ENCODE measurements at regions not wholly inside any gene's neighbourhood (a gene's known extent, or its start where the extent isn't known, plus 50 kb on each side); places are given as distances from the start of the nearest gene placed in this dataset.

- no peak for TF ChIP-seq PAF1 (CRISPR knock-in tag; IDR thresholded peaks at IDR 0.05)
- TF ChIP-seq CTCF (CRISPR knock-in tag; IDR thresholded peaks at IDR 0.05): no peak
- TF ChIP-seq EZH2 (conservative IDR thresholded peaks at IDR 0.05; ENCODE audit: low read depth, low read length): no peak
- no peak for TF ChIP-seq FOSL1 (CRISPR knock-in tag; IDR thresholded peaks at IDR 0.05; ENCODE audit: borderline replicate concordance)
- no peak for TF ChIP-seq SMC3 (IDR thresholded peaks at IDR 0.05; ENCODE audit: low read length)
Observed at GRCh38 chr11:39174196-39174595, 2285.3 kb downstream of the LRRC4C start.

All from HepG2 (cell line).